ENCODE measurements at regions not wholly inside any gene's neighbourhood (a gene's known extent, or its start where the extent isn't known, plus 50 kb on each side); places are given as distances from the start of the nearest gene placed in this dataset.

- H3K9me3 ChIP-seq (ENCODE audit: control insufficient read depth in 4 of 4, low read length in 3 of 4) = no peaks in the 10 kb centered on the region
- WGBS = 72% methylated on average over 4 of the region's 4 CpGs
- TF ChIP-seq RAD21 (IDR thresholded peaks at IDR 0.05) (no peak), ATF3 (IDR thresholded peaks at IDR 0.05) (no peak), EGR1 (IDR thresholded peaks at IDR 0.05; ENCODE audit: low read depth in 2 of 2) (no peak), CTCF (IDR thresholded peaks at IDR 0.05; ENCODE audit: low read depth, low read length, missing input control) (no peak), SP1 (IDR thresholded peaks at IDR 0.05) (no peak), ZBTB33 (IDR thresholded peaks at IDR 0.05) (no peak), FOXA2 (IDR thresholded peaks at IDR 0.05) (no peak), YY1 (IDR thresholded peaks at IDR 0.05) (no peak), REST (IDR thresholded peaks at IDR 0.05) (no peak), HNF4A (conservative IDR thresholded peaks at IDR 0.05) (no peak), JUND (IDR thresholded peaks at IDR 0.05) (no peak), RXRA (IDR thresholded peaks at IDR 0.05) (no peak), GABPA (IDR thresholded peaks at IDR 0.05 in 1 of 2, conservative IDR thresholded peaks at IDR 0.05 in 1 of 2) (no peak), NR2F2 (IDR thresholded peaks at IDR 0.05) (no peak), MAX (IDR thresholded peaks at IDR 0.05) (no peak), FOXA1 (IDR thresholded peaks at IDR 0.05) (no peak), TAF1 (conservative IDR thresholded peaks at IDR 0.05) (no peak), HNF4G (IDR thresholded peaks at IDR 0.05) (no peak)
- no peaks in the 10 kb centered on the region for H3K4me1 ChIP-seq (ENCODE audit: control insufficient read depth in 4 of 4, insufficient read depth in 4 of 4, low read length in 3 of 4)
- no peak overlapping the region for H3K27ac ChIP-seq (ENCODE audit: low read depth in 1 of 2, low read length in 2 of 2)
- DNase-seq (ENCODE audit: low spot score) = no peak
- H3K9ac ChIP-seq (ENCODE audit: low read depth in 1 of 2, low read length in 2 of 2) = no peak overlapping the region
- H3K4me3 ChIP-seq (ENCODE audit: low read depth in 1 of 3, low read length in 3 of 3) = no peak overlapping the region
- H3K36me3 ChIP-seq (ENCODE audit: control insufficient read depth in 4 of 4, insufficient read depth in 3 of 4, low read depth in 1 of 4, low read length in 3 of 4) = no peaks in the 10 kb centered on the region
- H3K27me3 ChIP-seq (ENCODE audit: control insufficient read depth in 4 of 4, insufficient read depth in 4 of 4, low read length in 3 of 4) = no peaks in the 10 kb centered on the region
Measured at GRCh38 chr18:73446502-73446901, 578.7 kb upstream of the NETO1 start.

Data from liver (tissue), 8 donors.